K562 (cell line): ENCODE measurements at regions not wholly inside any gene's neighbourhood (a gene's known extent, or its start where the extent isn't known, plus 50 kb on each side); places are given as distances from the start of the nearest gene placed in this dataset.

Experiments
- MTF1 ChIP-seq: fragments of 250-450 bp; sonication (Bioruptor Pico); IDR thresholded peaks from 2 replicates; pipeline ENCODE4 v1.9.0; 2021; ENCODE audit warnings: moderate library complexity, mild to moderate bottlenecking, inconsistent platforms, borderline replicate concordance
- SRSF7 ChIP-seq: fragments of 200-400 bp; formaldehyde crosslinking; optimal IDR thresholded peaks from 2 replicates; pipeline ENCODE3; 2017; ENCODE audit warnings: mild to moderate bottlenecking, low read depth, low read length
- YY1 ChIP-seq, 3 experiments: IDR thresholded peaks; 2 replicates each; pipeline ENCODE4 v1.6.1; 2011; ENCODE audit warnings: low read length in 2 of 3, mild to moderate bottlenecking in 2 of 3, moderate library complexity in 2 of 3, borderline replicate concordance in 1 of 3, control low read depth in 1 of 3, low read depth in 1 of 3; ENCODE audit not compliant: insufficient read depth in 3 of 3, insufficient replicate concordance in 2 of 3, control insufficient read depth in 1 of 3, insufficient read length in 1 of 3; ENCODE audit errors: extremely low read depth in 1 of 3
- ZNF217 ChIP-seq: sonication (generic); formaldehyde crosslinking; IDR thresholded peaks from 2 replicates; pipeline ENCODE4 v1.8.0; 2022; ENCODE audit warnings: mild to moderate bottlenecking, missing genetic modification reagents
- ZNF239 ChIP-seq: fragments of 250-450 bp; sonication (Bioruptor Pico); IDR thresholded peaks from 2 replicates; pipeline ENCODE4 v1.4.0; 2020; ENCODE audit warnings: mild to moderate bottlenecking
- TF ChIP-seq, protein P1 (sequence below): IDR thresholded peaks from 3 replicates; pipeline ENCODE4 v1.6.1; 2011; ENCODE audit warnings: borderline replicate concordance, mild to moderate bottlenecking; ENCODE audit not compliant: insufficient read length, insufficient read depth
- TF ChIP-seq, protein P2 (sequence below): sonication (generic); formaldehyde crosslinking; IDR thresholded peaks from 2 replicates; pipeline ENCODE4 v1.8.1; 2023; ENCODE audit warnings: mild to moderate bottlenecking, missing genetic modification reagents

DNA sequence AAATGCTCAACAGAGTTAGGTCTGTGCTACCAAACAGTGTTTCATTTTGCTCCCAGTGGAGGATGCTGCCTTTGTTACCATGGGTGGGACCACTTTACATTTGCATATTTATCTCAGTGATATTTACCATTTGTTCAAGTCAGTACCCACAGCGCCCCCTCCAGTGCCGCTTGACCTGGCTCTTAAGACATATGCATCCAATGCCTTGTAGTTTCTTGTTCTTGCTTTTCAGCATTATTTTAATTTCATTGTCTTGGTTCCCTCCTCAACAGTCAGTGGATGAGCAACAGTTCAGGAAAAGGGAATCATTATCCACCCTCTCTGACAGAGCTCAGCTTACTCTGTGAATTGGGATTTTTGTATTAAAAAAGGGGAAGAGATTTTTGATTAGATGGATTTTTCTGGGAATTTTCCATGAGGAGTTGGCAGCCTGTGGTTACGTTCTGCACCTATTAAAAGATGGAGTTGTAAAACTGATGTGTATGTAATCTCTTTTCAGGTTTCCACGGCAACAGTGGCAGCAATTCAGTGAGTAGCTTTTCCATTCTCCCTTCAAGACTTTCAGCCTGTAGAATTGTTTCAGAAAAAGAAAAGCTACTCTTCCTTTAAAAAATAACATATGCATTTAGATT lies 240.5 kb upstream of the DAAM1 start (continued):
- TF ChIP-seq, protein P1, sequence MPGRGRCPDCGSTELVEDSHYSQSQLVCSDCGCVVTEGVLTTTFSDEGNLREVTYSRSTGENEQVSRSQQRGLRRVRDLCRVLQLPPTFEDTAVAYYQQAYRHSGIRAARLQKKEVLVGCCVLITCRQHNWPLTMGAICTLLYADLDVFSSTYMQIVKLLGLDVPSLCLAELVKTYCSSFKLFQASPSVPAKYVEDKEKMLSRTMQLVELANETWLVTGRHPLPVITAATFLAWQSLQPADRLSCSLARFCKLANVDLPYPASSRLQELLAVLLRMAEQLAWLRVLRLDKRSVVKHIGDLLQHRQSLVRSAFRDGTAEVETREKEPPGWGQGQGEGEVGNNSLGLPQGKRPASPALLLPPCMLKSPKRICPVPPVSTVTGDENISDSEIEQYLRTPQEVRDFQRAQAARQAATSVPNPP: no peak
- TF ChIP-seq ZNF239 (no peak), ZNF217 (CRISPR knock-in tag) (no peak), YY1 (IDR thresholded peaks at IDR 0.05; ENCODE audit: borderline replicate concordance in 1 of 3, control insufficient read depth in 1 of 3, extremely low read depth in 1 of 3, insufficient read depth in 3 of 3, insufficient read length in 1 of 3, insufficient replicate concordance in 2 of 3, low read depth in 1 of 3, low read length in 2 of 3) (no peak), MTF1 (CRISPR knock-in tag) (no peak), SRSF7 (no peak)
- TF ChIP-seq, protein P2, sequence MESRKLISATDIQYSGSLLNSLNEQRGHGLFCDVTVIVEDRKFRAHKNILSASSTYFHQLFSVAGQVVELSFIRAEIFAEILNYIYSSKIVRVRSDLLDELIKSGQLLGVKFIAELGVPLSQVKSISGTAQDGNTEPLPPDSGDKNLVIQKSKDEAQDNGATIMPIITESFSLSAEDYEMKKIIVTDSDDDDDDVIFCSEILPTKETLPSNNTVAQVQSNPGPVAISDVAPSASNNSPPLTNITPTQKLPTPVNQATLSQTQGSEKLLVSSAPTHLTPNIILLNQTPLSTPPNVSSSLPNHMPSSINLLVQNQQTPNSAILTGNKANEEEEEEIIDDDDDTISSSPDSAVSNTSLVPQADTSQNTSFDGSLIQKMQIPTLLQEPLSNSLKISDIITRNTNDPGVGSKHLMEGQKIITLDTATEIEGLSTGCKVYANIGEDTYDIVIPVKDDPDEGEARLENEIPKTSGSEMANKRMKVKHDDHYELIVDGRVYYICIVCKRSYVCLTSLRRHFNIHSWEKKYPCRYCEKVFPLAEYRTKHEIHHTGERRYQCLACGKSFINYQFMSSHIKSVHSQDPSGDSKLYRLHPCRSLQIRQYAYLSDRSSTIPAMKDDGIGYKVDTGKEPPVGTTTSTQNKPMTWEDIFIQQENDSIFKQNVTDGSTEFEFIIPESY (CRISPR knock-in tag): no peak
